ENCODE measurements at regions not wholly inside any gene's neighbourhood (a gene's known extent, or its start where the extent isn't known, plus 50 kb on each side); places are given as distances from the start of the nearest gene placed in this dataset.

DNA sequence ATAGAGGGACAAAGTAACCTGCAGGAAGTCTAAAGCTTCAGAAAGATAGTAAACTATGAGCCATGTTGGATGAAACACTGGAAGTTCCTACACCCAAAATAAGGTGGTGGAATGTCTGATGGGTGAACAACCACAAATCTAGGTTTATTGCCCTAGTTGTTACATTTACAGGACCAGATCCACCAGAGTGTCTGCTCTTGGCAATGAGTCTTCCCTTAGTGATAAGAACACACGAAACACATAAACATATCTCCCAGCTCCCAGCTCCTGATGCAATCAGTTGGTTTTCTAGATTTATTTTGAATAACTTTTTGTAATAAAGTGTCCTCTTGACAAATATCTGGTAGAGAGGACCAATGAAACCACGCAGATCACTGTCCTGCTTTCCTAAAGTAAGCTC, 329.7 kb upstream of the WWC1 start:
- no peak for DNase-seq

DNA sequence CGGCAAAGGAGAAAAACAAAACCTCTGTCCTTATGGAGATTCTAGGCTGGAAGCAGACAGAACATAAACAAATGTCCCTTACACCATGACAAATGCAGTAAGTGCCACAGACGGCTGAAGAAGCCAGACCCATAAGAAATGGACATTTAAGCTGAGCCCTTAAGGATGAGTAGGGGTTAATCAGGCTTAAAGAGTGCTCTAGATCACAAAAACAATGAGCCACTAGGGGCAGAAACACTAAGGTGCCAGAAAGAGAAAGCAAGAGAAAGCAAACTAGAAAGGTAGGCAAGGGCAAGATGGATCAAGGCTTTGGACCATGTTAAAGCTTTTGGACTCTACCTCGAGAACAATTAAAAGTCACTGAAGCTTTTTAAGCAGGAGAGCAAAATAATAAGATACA, 326.9 kb upstream of the WWC1 start:
- no peak for DNase-seq

- no peak for DNase-seq
Observed at GRCh38 chr5:167965710-167966109, 325.7 kb upstream of the WWC1 start.

DNA sequence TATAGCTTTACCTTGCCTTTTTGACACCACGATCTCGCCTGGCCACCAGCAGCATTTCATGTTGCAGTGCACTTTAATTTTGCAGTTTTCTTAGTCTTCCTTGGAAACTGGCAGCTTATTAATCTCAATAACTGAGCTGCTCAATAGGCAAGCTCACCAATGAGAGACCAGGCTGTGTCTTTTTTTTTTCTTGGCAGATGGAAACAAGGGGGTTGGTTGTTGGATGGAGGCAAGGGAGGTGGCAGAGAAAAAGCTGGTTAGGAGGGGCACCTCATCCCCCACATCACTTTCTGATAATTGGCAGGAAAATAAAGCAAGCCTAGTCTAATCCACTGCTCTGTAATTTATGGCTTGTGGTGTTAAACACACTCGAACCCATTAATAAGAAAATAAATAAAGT, 324.5 kb upstream of the WWC1 start:
- no peak for DNase-seq

DNA sequence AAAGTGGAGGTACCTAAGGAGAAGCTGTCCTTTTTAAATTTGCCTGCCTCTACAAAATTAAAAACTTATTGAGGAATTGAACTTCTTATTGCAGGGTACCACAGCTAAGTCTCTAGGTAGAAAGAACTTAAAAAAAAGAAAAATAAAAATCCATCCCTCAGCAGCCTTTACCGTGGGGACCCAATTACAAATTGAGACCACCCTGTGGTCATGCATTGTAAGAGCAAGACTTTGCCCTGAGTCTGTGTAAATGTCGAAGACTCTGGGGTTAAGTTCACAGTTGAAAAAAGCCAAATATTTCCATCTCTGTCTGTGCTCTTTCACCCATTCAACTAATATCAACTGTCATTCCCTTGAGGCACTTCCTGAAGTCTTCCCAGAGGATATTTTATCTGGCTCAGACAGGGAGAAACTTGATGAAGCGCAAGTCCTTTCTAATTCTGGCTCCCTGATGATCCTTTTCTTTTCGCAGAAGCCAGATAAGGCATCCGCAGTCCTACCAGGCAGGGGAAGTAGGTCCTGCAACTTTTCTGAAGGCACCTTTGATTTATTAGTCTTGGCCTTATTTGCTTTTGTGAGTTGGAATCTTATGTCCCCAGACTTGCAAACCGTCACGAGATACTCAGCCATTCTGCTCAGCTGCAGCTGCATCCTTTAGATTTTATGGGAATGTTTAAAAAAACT, 323.8 kb upstream of the WWC1 start:
- no peak for DNase-seq

GRCh38 chr5:167968837-167969236, 322.6 kb upstream of the WWC1 start:
- no peak for DNase-seq

DNA sequence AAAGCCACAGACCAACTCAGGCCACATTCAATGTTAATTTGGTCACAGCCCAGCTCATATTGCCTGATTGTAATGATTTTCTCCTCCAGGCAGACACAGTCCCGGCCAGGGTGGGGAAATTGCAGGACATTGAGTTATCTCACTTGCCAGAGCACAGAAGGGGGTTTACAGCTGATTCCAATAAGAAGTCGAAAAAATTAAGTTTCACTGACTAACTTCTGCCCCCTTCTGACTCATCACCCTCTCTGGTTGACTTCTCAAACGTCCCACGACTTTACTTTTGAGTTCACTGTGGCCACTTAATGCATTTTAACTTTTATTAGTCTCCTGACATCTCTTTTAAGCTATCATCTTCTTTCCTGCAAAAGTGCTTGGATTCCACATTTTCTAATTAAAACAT, 321.4 kb upstream of the WWC1 start:
- DNase-seq = no peak

GRCh38 chr5:167971706-167972105, 319.7 kb upstream of the WWC1 start:
- DNase-seq = no peak

GRCh38 chr5:167973126-167973525, 318.3 kb upstream of the WWC1 start:
- no peak for DNase-seq

DNA sequence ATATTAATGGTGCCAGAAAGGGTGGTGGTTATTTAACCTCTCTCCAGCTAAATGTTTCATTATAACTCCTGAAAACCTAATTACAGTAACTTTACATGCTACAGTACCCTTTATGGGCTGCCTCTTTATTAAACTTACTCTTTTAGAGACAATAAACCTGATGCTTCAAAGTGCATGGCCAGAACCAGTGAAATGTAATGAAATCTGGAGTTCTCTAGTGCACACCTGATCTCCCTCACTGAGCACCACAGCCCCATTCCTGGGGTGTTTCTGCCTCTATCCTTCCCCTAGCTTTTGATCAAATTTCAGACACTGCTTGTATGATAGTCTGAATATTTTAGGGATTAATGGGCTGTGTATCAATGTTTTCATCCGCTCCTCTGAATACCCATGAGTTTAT, 306.5 kb upstream of the WWC1 start:
- DNase-seq = no peak

- no peak for DNase-seq
Observed at GRCh38 chr5:167985373-167985772, 306.1 kb upstream of the WWC1 start.

- no peak for DNase-seq
Observed at GRCh38 chr5:167987490-167988280, 303.8 kb upstream of the WWC1 start.

DNA sequence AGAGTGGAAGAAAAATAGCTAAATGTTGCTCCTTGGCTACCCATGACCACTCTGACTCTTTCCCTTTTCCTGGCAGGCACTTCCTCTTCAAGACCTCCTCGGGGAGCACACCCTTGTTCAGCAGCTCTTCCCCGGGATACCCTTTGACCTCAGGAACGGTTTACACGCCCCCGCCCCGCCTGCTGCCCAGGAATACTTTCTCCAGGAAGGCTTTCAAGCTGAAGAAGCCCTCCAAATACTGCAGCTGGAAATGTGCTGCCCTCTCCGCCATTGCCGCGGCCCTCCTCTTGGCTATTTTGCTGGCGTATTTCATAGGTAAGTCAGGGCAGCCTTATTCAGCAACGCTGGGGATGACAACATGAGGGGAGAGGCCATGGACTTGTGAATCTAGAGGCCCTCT, 298.6 kb upstream of the WWC1 start:
- DNase-seq = no peak

DNA sequence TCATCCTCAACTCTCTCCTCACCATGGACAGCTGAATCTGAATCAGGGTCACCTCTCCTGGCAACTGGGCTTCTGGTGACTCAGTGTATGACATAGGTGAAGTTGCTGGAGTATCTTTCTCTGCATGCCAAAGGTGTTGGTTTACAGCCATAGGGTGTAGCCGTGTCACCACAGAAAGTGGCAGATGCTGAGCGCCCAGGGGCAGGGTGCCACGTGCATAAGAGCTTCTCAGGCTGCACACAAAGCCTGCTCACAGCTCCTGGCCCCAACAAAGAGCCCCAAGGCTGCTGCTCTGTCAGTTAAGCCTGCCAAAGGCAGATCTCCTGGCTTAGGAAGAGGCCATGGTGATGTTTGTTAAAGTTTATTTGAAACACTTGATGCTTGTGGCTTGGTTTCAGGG, 297.7 kb upstream of the WWC1 start:
- DNase-seq = no peak

DNA sequence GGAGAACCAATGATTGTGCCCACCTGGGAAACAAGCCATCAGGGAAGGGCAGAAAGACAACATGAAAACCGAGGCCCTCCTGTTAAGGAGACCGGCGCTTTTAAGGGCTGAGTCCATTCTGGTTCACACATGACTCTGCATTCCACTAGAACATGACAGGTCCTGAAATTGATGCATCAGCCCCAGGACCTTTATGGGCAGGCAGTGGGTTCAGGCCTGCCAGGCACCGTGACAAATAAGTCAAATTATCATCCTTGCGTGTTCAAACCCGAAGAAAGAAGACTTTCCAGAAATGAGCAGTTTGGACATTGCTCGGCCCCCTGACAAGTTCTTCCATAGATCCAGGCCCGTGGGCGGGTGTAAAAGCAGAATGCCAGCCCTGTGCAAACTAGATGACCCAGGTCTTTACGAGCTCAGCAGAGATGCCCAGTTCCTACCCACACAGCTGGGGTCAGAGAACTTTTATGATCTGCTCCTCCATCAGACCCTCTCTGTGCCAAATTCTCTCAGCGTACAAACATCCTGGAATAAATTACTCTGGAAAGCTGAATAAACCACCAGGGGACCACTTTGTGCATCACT, 295.5 kb upstream of the WWC1 start:
- no peak for DNase-seq

GRCh38 chr5:167998148-167998767, 293.2 kb upstream of the WWC1 start:
- no peak for DNase-seq

GRCh38 chr5:167999182-167999581, 292.3 kb upstream of the WWC1 start:
- DNase-seq = no peak

DNA sequence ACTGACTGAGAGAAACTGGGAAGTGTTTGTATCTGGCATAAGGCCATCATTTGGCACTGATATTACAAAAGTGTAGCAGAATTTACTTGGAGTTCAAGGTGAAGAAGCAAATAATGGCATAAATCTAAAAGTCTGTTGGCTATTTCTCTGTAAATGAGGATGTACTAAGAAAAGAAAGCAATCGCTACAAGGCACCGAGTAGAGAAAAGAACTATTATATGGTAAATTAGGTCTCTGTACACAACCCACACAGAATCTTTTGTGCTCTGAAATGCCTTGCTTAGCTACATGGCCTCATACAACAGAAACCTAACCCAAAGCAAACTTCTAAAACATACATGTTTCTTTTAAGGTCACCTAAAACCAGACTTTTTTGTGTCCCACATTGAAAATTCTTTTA, 290.1 kb upstream of the WWC1 start:
- no peak for DNase-seq

DNA sequence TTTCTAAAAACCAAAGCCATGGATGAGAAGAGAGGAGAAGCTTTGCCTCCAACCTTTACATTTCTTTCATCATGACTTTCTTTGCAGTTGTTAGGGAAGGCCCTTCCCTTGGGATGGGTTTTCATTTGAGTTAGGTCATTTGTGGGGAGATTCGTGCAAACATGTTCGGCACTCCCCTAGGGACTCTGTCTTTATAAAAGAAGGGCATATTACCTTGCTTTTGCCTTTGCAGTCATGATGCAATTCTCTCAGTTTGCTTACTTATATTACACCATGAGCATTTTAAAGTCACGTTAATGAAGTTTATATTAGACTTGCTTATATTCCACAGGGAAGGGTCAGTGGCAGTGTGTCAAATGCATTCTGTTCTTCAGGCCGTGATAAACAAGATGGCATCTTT, 289.3 kb upstream of the WWC1 start:
- no peak for DNase-seq

DNA sequence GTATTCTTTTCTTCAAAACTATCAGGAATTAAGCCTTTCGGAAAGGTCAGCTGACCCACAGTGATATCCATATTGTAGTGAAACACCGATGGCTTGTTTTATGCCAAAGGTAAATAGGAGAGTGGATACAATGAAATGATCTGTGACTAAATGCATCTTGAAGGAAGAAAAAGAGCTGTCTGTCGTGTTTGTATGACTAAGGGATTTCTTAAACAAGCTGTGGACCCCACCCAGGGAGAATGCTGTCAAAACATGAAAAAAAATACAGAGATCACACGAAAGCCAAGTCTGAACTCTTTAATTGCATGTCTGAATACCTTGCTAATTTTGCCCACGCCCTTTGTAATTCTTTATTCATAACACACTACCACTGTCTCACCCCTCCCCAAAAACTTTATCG, 286.4 kb upstream of the WWC1 start:
- no peak for DNase-seq

DNA sequence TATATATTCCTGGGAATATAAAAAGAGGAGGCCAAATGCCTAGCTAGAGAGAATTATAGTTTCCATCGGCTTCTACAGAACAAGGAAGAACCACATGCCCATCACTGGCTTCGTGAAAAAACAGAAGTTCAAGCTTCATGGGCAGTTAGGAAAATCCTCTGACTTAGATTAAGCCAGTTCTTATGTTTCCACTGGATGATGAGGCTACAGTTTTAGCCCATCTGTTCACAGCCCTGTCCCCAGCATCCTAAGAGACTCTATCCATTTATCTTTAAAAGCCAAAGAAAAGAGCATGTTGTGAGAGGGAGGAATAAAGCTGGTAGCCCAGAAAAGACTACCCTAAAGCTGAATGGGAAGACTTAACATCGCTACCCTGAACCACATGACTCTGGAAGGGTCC, 285.5 kb upstream of the WWC1 start:
- no peak for DNase-seq

DNA sequence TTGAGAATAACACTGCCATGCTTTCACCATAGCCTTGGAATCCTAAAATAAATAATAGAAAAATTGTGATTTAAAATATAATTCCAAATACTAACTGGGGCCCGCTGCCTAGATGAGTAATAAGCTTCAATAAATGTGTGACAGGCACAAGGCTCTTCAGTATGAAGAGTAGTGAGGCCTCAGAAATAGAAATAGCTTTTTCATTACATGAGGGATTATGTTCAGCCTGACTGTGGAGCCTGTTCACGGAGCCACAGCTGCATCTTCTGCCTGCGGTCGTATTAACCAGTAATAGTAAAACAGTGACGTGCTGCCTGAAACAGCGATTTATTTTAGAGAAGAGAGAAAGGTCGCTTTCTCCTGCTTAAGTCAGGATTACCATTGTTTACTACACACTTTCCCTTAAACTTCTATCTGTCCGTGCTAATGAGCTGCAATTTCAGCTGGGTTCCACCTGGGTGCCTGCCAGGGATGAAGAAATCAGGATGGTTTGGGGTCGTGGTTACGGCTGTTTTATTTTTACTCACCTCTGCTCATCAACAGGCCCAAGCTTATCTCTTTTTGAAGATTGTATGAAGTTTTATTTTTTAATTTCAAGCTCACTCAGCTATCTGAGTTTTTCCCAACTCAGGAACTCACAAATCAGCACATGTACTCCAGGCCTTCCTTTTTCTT, 284.9 kb upstream of the WWC1 start:
- no peak for DNase-seq

DNA sequence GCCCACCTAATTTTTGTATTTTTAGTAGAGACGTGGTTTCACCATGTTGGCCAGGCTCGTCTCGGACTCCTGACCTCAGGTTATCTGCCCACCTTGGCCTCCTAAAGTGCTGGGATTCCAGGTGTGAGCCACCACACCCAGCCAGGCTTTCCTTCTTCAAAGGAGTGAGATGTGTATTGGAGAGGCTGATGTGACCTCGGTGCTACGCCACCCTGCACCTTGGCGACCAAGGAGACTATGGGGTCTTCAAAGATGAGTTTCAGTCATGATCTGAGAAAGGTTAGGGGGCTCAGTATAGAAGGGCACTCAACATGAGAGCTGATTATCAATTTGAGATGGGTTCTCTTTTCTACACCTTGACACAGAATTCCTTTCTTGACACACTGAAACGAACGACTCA, 284.2 kb upstream of the WWC1 start:
- DNase-seq = no peak

All from NCI-H2029 treated with DMSO at 0.1 percent for 48 hours (cell line).